Kidney capillary endothelial cell (primary cell): ENCODE measurements at regions not wholly inside any gene's neighbourhood (a gene's known extent, or its start where the extent isn't known, plus 50 kb on each side); places are given as distances from the start of the nearest gene placed in this dataset.
"Not testable (repeated sequence)": the region's sequence is repeated elsewhere in the genome, so short reads cannot be mapped to it uniquely, and the experiment has no call there.

Experiments
- DNase-seq: peaks from one replicate; pipeline ENCODE4 v3.0.0-alpha.2; 2018; ENCODE audit warnings: low spot score

DNA sequence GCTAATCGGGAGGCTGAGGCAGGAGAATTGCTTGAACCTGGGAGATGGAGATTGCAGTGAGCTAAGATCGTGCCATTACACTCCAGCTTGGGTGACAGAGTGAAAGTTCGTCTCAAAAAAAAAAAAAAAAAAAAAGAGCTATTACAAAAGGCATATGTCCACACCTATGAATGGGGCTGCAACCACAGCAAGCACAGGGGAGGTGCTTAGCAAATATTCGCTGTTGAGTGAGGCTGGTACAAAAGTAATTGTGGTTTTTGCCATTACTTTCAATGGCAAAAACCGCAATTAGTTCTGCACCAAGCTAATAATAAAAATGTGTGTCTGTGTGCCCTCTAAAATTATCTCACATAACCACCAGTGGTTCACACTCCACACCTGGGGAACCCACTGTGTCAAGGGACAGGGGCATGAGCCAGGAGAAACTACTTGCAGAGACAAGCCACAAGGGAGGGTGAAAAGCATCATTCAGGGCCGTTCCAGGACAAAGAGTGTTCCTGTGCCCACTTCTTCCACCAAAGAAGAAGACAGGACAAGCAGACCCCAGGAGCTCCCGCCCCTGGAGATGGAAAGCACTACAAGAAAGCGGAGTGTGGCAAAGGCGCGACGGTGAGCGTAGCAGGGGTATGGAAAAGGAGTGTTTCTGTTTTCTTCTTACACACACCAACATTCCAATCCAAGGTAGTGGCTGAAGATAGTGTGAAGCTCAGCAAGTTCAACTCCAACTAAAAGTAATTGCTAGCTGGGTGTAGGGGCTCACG, 84.4 kb upstream of the CNEP1R1 start:
- no peak for DNase-seq

DNA sequence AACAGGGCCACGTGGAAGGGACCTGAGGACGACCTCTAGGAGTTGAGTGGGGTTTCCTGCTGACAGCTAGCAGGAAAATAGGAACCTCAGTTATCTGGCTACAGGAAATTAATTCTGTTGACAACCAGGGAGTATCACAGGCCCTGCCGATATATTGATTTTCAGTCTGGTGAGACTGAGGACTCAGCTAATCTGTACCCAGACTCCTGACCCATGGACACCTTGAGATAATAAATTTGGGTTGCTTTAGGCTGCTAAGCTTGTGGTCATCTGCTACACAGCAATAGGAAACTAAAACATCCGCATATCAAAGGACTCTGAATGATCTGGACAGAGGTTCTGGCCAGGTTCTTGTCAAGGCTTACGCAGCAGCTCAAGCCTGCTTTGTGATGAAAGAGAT, 80.8 kb upstream of the CNEP1R1 start:
- DNase-seq, result no peak

DNA sequence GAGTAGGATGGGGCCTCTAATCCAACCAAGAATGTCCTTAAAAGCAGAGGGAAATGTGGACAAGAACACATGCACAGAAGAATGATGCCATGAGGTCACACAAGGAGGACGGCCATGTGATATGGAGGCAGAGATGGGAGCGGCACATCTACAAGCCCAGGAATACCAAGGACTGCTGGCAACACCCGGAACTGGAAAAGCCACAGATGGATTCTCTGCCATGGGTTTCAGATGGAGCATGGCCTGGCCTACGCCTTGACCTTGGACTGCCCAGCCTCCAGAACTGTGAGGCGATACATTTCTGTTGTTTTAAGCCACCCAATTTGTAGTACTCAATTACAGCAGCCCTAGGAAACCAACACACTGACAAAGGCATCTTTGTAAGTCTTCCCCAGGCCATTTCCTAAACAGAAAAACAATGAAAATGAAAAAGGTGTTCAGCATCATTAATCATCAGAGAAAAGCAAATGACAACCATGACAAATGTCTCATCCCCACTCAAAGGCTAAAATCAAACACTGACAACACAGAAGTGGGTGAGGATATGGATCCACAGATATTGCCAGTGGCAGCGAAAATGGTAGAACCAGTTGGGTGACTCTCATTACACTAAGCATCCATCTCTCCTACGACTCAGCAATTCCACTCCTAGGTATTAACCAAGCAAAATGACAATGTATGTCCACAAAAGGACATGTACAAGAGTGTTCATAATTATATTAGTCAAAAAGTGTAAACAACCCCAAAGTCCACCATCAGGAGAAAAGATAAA, 76.9 kb upstream of the CNEP1R1 start:
- DNase-seq, result no peak

DNA sequence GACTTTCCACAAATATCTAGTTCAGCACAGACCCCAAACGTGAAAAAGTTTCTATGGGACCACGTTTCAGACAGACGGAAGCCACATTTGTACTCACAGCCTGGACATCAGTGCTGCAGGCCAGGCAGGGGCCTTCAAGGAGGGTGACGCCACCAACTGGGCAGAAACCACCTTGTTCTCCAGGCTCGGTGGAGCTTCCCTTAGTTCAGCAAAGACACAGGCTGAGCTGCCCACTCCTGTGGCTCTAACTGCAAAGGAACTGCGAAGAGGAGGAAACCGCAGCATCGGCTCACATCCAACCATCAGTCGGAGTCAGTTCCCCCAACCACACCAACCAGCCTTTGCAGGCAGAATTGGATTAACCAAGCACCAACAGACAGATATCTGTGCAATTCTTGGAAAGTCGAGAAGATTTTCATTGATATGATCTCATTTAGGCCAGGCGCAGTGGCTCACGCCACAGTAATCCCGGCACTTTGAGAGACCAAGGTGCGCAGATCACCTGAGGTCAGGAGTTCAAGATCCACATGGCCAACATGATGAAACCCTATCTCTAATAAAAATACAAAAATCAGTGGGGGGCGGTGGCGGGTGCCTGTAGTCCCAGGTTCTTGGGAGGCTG, 73.3 kb upstream of the CNEP1R1 start:
- DNase-seq, result no peak

DNA sequence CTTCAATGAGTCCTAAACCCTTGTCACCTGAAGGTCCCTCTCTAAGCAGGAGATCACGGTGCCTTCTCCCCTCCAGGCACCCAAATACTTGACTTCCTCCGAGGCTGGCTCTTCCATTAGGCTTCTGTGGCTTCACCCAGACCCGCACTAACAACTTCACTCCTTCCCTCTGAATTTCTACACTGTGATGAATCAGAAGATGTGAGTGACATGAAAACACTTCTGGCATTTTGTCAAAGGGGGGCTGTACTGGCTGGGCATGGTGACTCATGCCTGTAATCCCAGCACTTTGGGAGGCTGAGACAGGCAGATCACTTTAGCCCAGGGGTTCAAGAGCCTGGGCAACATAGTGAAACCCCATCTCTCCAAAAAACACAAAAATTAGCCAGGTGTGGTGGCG, 72.6 kb upstream of the CNEP1R1 start:
- DNase-seq, result peak; percentile 11

DNA sequence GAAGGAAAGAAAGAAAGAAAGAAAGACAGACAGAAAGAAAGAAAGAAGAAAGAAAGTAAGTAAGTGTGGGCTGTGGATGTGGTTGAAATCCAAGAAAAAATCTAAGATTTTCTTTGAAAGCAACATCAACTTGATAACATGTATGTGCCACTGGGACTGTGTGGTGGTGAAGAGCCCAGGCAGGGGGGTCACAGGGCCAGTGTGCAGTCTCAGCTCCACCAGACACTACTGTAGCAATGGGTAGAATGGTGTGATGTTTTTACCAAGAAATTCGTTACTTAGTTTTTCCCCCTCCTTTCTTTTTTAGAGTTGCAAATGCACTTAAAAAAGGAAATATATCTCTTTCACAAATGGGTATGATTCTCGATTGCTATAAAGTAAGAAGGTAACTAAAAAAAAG, 71.9 kb upstream of the CNEP1R1 start:
- no peak for DNase-seq

DNA sequence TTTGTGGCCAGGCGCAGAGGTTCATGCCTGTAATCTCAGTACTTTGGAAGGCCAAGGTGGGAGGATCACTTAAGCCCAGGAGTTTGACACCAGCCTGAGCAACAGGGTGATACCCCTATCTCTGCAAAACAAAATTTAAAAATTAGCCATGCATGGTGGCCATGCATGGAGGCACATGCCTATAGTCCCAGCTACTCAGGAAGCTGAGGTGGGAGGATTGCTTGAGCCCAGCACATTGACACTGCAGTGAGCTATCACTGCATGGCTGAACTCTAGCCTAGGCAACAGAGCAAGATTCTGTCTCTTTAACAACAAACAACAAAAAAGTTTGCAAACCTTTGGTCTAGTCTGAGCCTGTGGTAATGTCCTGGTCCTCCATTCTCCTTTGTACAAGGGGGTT, 69.2 kb upstream of the CNEP1R1 start:
- DNase-seq, result no peak

DNA sequence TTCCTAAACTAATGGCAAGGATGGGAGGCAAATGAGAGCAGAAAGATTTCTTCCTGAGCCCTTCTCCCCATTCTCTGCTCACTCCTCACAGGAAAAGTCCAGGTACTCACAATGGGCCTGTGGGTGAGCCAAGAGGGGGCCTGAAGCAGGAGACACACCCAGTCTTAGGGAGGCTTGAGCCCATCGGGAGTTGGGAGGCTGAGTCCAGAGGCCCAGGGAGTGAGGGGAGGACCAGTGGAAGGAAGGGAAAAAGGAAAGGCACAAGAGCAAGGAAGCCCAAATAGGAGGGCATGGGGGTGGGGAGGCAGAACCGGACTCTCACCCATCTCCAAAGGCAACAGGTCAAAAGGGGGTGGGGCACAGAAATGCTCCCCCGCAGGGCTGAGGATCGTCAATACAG, 68.1 kb upstream of the CNEP1R1 start:
- DNase-seq, result no peak

DNA sequence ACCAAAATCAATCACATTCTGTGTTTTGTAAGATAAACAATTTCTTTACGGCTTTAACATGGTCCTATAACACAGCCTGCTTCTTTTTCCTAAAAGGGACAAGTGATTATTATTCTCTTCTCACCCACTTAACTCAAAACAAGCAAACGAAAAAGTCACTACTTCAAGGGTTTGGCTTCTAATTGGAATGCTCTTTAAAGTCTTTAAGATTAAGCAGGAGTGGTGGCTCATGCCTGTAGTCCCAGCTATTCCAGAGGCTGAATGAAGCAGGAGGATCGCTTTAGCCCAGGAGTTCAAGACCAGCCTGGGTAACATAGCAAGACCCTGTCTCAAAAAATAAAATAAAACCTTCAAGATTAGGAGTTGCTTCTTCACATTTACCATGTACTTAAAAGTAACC, 66.6 kb upstream of the CNEP1R1 start:
- DNase-seq, result no peak

DNA sequence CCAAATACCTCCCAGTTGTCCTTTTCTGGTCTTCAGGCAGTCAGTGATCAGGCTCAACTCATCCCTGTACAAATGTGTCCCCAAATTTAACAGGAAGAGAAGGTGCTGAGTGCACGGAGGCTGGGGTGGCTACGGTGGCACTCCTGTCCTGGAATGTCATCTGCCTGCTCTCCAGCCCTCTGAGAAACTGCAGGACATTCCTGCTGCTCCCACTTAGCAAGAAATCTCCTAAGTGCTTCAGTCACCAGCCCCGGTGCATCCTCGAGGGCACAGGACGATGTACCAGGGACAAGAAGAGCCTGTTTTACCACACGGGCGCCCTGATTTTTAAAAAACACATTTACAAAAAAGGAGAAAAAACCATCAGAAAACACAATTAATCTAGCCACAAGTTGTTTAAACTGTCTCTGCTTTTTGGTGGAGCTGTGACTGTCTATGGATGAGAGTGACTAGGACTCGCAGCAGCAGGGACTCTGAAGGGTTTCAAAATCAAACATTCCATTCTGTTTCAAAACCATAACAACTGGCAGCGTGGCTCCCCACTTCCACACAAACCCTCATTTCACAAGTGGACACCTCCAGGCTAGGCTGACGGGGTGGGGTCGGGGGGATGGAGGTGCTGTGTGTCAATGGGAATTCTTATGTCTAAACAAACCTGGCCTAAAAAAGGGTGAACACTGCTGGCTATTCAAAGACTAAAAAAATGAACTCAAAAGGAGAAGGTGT, 65.3 kb upstream of the CNEP1R1 start:
- no peak for DNase-seq

DNA sequence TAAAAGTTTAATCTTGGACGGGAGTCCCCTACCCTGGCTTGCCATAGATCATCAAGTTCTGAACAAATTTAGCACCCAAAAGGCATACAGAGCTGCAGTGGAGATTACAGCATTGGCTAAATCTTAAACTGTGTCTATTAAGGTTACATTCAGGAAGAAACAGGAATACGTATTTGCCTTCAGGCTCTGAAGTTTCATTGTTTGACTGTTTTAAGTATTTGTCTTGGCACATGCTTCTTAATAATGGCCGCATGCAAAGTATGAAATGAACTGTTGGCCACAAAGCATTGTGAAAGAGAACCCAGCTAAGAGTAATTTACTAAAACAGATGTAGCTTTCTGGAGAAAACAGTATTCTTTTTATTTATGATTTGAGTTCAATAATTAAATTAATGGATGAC, 63.9 kb upstream of the CNEP1R1 start:
- no peak for DNase-seq

DNA sequence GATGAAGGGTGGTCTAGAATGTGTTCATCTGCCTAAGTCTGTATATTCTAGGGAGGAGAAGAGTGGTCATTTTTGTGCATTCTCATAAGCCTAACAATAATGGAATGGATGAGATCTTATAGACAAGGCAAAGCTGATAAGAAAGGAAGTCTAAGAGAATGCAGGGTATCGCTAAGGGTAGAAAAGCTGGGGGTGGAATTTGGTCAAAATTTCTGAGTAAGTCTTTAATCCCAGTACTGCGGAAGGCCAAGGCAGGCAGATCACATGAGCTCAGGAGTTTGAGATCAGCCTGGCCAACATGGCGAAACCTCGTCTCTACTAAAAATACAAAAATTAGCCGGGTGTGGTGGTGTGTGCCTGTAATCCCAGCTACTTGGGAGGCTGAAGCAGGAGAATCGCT, 62.5 kb upstream of the CNEP1R1 start:
- not testable (repeated sequence) for DNase-seq

DNA sequence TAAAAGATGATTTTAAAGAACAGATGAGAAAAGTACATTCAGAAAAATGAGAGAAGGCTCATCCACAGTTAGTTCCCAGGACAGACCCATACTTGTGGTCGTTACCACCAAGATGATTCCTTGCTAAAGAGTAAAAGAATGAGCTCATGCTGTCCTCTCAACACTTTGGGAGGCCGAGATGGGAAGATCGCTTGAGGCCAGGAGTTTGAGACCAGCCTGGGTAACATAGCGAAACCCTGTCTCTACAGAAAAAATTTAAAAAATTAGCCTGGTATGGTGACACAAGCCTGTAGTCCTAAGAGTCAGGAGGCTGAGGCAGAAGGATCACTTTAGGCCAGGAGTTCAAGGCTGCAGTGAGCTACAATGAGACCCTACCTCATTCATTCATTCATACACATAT, 60.7 kb upstream of the CNEP1R1 start:
- no peak for DNase-seq

DNA sequence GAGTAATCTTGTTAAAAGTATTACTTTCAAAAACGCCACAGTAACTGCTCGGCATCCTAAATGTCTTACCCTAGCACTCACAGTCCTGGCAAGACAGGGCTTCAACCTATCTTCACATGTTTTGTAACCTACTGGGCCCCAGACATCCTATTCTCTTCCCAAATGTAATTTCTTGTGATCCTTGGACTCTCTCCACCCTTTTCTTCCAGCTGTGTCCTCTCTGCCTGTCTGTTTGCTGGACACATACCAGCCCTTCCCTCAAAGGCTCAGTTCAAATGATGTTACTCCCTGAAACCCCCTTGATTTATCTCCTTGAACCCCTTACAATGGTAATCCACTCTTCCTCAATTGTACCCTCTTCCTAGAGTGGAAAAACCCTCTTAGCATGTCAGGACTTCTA, 60.1 kb upstream of the CNEP1R1 start:
- no peak for DNase-seq

DNA sequence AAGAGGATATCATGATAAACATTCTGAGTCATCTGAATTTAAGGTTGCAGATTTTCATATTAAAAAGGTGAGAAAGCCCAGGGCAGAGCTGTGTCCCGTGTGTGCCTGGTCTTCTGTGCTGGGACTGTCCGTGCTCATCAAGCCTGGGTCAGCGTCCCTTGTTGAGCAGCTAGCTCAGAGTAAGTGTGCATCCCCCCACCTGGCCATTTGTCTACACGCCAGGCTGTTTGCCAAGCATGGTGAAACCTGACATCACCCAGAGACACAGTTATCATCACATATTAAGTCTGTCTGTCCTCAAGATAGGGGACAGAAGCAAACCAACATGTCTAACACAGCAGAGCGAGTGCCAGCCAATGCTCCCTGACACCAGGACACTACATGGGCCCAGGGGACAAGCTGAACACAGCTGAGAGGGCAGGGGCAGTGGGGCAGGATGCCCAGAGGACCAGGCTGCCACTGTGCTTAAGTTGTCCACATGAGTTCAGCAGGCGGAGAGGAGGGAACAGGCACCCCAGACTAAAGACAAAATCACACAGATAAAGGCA, 57.9 kb upstream of the CNEP1R1 start:
- DNase-seq, result no peak

DNA sequence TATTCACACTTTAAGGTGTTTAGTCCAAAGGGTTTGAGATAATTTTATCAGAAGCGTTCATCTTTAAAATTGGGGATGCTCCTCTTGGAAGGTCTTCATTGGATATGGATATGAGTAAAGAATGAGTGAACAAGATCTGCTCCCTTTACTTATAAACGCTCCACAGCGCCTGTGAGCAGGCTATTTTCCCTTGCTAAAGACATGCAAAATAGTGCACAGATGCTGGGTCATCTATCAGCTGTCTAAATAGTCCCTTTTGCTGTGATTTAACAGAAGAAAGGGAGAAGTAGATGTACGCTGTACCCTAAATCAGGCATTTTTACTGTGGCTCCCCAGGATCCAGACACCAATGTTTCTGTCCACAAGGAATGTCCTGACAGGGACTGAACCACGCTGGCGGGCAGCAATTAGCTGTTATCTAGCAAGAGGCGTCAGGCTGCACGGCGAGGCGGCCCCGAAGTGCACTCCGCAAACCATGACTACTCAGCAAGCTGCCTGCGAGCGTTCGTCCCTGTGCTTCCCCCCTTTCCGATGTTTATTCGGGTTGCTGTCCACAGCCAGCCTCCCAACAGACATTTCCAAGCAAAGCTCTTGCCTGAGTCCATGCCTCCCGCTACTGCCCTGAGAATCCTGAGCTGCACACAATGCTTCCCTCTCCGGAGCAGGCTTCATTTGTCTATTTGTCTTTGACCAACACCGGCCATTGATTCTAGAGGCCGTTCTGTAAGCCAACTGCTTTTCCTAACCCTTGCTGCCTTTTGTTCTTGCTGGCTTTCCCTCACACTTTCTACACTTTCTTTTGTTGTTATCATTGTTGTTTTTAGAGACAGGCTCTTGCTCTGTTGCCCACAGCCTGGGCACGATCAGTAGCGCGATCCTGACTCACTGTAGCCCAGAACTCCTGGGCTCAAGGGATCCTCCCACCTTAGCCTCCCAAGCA, 55.7 kb upstream of the CNEP1R1 start:
- DNase-seq, result no peak

DNA sequence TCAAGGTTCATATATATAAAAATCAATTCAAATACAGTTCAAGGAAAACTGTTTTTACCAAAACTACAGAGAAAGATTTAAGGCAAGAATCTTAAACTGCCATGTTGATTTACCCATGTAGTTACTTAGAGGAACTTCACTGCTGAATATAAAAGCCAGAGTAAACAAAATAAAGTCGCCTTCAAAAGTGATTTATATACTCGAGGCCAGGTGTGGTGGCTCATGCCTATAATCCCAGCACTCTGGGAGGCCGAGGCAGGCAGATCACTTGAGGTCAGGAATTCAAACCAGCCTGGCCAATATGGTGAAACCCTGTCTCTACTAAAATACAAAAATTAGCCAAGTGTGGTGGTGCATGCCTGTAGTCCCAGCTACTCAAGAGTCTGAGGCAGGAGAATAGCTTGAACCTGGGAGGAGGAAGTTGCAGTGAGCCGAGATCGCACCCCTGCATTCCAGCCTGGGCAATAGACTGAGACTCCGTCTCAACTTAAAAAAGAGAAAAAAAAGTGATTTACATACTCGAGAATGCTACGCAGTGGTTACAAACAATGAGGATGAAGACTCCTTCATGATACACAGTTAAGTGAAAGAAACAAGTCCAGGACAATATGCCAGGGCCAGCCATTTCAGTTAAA, 54.1 kb upstream of the CNEP1R1 start:
- no peak for DNase-seq

DNA sequence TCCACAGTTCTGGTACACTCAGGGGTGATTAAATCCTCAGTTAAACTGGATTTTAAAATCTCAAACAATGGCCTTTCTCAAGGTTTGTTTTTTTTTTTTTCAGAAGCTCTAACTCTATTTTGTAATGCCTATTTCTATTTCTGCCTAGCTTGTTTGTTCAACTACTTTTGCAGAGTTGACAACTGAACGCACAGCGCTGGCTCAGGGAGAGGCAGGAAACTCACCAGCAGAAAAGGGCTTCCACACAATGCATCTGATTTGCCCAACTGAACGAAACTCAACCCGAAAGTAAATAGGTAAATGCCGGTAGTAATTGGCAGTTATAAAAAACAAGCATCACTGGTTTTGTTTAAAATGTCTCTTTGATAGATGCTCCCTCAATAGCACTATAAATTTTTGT, 52.7 kb upstream of the CNEP1R1 start:
- DNase-seq, result no peak

DNA sequence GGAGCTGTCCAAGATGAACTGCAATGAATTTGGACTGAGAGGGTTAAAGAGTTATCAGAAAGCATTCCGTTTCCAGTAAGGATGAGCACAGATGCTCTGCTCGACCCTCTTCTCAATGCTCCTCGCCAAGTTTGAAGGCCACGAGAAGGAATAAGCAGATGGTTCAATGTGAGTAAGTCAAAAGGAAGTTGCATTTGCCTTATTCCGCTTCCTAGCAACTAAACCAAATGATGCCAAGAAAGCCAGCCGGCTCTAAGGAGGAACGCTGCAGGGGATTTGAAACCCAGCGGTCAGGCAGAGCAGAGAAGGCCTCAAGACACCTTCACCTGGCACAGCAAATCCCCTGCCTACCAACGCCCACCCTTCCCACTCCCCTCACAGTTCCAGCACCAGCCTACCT, 52.1 kb upstream of the CNEP1R1 start:
- no peak for DNase-seq
